Left cardiac atrium (tissue), 4 donors: ENCODE measurements at regions not wholly inside any gene's neighbourhood (a gene's known extent, or its start where the extent isn't known, plus 50 kb on each side); places are given as distances from the start of the nearest gene placed in this dataset.

Experiments used
- ATAC-seq, 2 donors: fragments of 200-7000 bp; cut with Tn5 transposase; one replicate each; pipeline ENCODE4 v1.9.1; 2020; ENCODE audit warnings: mild to moderate bottlenecking in 2 of 2, moderate library complexity in 2 of 2
- DNase-seq: peaks from one replicate; pipeline ENCODE4 v3.0.0-alpha.2; 2020
- intact Hi-C, 2 donors: fragments of 100-400 bp; cut with DNase I; formaldehyde crosslinking; loops; one replicate each; pipeline versions ENCODE4 v1.14.1 to v1.15.1; 2022 to 2023
- donor health status: DM: no; HTN: yes; CAD: no.
- donor health status: DM: no; HTN: yes; CAD: no; lungs with severe emphysema.
- donor health status: DM: yes; HTN: yes; CAD: no.
- donor health status: Dilated cardiomyopathy.

DNA sequence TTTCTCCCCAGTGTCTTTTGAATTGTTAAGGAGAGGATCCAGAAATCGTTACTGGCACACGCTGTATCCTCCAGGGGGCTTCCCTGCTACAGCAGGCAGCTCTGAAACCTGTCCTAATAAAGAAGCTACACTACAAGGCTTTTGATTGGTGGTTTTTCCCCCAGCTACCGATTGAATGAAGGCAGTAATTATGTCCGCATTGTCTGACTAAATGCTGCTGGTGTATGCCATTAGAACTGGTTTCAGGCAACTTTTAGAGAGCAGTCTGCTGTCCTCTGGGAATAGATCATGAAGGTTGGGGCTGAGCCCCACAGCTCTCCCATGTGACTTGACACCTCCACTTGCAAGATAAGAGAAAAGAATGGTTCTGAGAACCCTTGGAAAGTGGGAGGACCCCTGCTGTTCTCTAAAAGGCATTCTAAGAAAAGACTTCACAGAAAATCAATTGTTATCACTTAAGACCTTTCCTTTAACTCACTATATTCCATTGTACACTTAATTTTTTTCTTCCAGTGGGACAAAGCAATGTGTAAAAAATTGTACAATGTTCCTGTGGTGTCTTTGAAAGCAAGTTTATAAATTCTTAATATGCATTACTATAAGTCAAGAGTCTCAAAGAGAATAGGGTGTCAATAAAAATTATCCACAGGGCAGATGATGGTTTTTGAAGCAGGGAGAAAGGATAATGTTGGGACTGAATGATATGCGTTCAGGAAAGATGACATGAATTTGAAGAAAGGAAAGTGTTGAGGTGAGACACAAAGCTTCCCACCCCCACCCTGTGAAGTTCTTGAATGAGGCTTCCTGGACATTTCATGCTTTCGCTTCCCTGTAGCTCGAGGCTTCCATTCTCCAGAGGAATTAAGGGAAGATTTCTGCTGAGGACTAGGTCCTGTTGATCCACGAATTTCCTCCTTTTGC is 53.0 kb upstream of the DAZL start:
- intact Hi-C loops: no loop called here
- DNase-seq: no peak
- peak; percentile 31 to 44 for ATAC-seq

DNA sequence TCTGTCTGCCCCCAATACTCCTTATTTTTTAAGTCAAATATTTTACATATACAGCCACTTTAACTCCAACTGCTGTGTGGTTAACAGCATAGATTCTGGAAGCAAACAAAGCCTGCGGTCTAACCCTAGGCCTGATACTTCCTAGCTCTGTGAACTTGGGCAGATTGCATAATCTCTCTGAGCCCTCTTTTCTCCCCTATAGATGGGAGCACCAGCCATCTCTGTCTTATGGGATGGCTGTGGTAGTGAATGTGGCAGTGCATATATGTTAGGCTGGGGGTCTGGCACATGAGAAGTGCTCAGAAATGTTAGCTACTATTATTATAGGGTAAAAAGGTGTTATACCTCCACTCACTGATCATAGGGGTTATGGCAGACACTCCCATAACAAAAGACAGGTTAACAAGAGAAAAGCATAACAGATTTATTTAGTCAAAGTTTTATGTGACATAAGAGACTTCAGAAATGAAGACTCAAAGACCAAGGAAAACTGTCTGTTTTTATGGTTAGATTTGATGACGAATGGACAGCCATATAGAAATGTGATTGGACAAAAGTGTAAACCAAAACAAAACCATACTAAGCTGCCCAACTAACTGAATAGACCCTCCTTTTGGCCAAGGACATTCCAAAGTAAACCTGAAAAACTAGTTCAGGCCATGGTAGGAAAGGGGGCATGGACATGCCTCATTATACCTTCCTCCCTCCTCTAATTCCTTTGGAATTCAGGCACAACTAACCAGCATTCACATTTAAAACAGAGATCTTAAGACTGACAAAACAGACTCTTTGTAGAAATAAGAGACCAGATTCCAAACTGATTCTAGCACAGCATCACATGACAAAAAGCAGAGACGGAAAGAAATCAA is 53.9 kb upstream of the DAZL start:
- DNase-seq: no peak
- intact Hi-C loops: no loop called here
- ATAC-seq: no peak

GRCh38 chr3:16663854-16664712 is 58.9 kb upstream of the DAZL start:
- DNase-seq (no peak), ATAC-seq (no peak)
- intact Hi-C loops: no loop called here

GRCh38 chr3:16665282-16665741 is 60.1 kb upstream of the DAZL start:
- intact Hi-C loops: no loop called here
- ATAC-seq: peak in 1 of 2 donors; percentile 23
- no peak for DNase-seq

DNA sequence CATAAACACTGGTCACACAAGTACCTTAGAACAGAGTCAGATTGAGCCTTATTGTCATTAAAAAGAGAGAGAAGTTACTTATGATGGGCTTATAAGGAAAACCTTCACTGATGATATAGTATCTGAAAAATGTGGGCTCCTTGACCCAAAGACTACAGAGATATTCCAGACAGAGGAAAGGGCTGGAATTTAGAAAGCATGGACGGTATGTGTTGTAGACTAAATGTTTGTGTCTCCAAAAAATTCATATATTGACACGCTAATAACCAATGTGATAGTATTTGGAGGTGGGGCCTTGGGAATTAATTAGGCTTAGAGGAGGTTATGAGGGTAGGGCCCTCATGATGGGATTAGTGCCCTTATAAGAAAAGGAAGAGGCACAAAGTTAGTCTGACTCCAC is 61.0 kb upstream of the DAZL start:
- ATAC-seq (no peak), DNase-seq (no peak)
- intact Hi-C loops: no loop called here

GRCh38 chr3:16667633-16668032 is 62.4 kb upstream of the DAZL start:
- intact Hi-C loops: no loop called here
- ATAC-seq (no peak), DNase-seq (no peak)

DNA sequence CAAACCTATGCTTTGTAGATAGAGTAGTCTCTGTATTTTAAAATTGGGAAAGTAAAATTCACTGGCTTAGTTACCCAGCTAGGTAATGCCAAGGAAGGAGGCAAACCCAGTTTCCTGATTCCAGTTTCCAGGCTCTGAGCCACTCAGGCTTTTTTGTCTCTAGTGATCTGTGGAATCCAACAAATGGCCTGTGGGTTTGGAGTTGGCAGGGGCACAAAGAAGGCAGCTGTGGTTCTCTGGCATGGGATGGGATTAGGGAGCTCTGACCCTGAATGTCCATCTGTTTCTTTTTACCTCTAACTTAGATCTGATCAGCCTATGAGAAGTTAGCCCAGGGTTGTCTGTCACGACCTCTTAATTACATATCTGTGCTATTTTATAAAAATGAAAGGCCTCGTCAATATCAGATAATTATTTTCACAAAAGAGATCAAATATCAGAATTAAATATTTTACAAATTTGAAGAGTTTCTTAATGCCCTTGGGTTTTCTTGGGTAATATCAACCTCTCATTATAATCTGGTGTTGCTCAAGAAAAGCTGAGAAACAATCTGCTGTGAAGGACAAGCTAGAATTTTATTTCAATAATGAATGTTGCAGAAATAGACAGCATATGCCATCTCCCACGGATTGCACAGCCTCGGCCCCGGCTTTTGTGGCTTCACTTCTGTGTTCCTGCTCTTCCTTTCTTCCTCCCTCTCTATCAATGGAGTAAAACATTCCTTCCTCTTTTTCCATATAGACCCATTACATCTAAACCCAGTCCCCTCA is 63.7 kb upstream of the DAZL start:
- DNase-seq: no peak
- peak in 1 of 2 donors; percentile 34 for ATAC-seq
- intact Hi-C loops: no loop called here

GRCh38 chr3:16670191-16670590 is 65.0 kb upstream of the DAZL start:
- no peak for ATAC-seq
- intact Hi-C loops: no loop called here

DNA sequence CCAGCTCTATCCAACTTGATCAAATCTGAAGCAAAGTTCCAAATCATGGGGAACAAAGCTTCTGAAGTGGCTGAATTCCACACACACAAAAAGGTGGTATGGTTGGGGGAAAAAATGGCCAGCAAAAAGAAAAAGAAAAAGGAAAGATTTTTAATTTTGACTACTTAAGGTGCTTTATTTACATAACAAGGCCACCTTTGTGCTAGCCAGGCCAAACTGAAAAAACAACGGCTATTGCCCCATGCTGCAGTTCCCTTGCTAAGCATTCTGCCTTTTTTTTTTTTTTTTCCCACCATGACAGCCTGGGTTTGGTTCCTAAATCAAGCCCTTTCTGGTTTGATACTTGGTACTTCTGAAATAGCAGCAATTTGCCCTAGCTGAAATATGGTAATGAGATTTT is 66.5 kb upstream of the DAZL start:
- DNase-seq: no peak
- no peak for ATAC-seq
- intact Hi-C loops: no loop called here

More at GRCh38 chr3:16670191-16670590, 65.0 kb upstream of the DAZL start:
- no peak for DNase-seq

DNA sequence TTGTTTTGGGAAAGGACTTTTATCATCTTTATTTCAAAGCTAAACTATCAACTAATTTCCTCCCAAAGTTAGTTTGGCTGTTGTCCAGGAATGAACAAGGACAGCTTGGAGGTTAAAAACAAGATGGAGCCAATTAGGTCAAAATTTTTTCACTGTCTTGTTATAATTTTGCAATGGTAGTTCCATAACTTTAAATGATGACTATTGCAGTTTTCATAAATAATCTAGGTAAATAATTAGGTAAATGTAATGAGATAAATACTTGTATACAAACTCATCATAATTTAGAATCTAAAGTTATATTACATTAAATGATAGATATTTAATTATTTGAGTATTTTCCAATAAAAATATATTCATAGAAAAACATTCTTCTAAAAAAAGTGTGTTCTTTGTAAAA is 68.3 kb upstream of the DAZL start:
- intact Hi-C loops: no loop called here
- DNase-seq (no peak), ATAC-seq (no peak)

- DNase-seq (no peak), ATAC-seq (no peak)
- intact Hi-C loops: no loop called here
Measured at GRCh38 chr3:16675805-16676204, 70.6 kb upstream of the DAZL start.

- ATAC-seq: no peak
- no peak for DNase-seq
- intact Hi-C loops: no loop called here
Measured at GRCh38 chr3:16686679-16687078, 81.5 kb upstream of the DAZL start.

DNA sequence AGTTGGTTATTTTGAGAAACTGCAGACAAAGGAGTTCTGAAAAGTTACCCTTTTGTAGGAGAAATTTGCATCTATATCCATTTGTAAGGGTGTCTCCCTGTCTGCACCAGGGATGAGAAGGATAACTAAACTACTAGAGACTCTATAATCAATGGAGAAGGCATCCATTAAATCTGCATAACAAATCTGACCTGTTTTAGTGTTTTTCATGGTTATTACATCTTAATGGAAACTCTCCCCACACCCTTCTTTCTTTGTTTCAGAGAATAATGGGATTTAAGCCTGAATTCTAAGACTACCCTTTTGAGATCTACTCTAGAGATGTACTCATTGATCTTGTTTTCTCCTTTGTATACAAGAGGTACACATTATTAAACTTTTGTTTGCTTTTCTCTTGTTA is 82.0 kb upstream of the DAZL start:
- intact Hi-C loops: no loop called here
- DNase-seq (no peak), ATAC-seq (no peak)

- ATAC-seq (no peak), DNase-seq (no peak)
- intact Hi-C loops: no loop called here
Measured at GRCh38 chr3:16692486-16693344, 87.5 kb upstream of the DAZL start.

DNA sequence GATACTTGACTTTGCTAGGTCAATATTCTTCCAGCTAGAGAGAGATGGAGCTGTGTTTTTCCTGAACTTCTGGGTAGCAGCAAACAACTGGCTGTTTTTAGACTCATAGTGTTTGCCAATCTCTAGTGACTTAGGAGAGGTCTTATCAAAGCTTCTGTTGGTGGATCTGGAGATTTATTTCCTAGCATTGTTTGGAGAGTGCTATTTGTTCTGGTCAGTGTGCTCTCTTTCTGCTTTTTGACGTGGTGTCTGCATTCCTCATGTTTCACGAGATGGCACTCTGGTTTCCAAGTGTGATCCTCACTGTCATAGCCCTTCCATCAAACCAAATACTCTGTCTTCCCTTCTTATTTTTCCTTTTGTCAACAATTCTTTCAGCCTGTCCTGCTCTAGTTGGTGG is 88.6 kb upstream of the DAZL start:
- intact Hi-C loops: no loop called here
- DNase-seq (no peak), ATAC-seq (no peak)

- DNase-seq: no peak
- intact Hi-C loops: loop anchor here in 1 of 2 donors (5.0 kb wide), 1 partner anchor 187 kb away; the partner anchor contains the start of gene PLCL2
- no peak for ATAC-seq
Measured at GRCh38 chr3:16695710-16696109, 90.5 kb upstream of the DAZL start.

GRCh38 chr3:16697443-16698147 is 92.4 kb upstream of the DAZL start:
- ATAC-seq (no peak), DNase-seq (no peak)
- intact Hi-C loops: loop anchor here in 1 of 2 donors (5.0 kb wide), 1 partner anchor 185 kb away; the partner anchor contains the start of gene PLCL2
